Tibial nerve (tissue), 4 donors: ENCODE measurements at regions not wholly inside any gene's neighbourhood (a gene's known extent, or its start where the extent isn't known, plus 50 kb on each side); places are given as distances from the start of the nearest gene placed in this dataset.
"Not testable (repeated sequence)": the region's sequence is repeated elsewhere in the genome, so short reads cannot be mapped to it uniquely, and the experiment has no call there.

Experiments used
- CTCF ChIP-seq, 5 experiments: fragments of 200-600 bp in 3 of 5; fragments of 450-650 bp in 2 of 5; sonication (generic) in 3 of 5; IDR thresholded peaks; one replicate each; pipeline ENCODE4 v1.5.1; 2016 to 2019; ENCODE audit warnings: antibody characterized with exemption in 5 of 5, mild to moderate bottlenecking in 3 of 5, moderate library complexity in 2 of 5
- EP300 ChIP-seq, 2 donors: sonication (generic); formaldehyde crosslinking; IDR thresholded peaks; one replicate each; pipeline ENCODE4 v1.6.1; 2017; ENCODE audit warnings: antibody characterized with exemption in 2 of 2, mild to moderate bottlenecking in 1 of 2
- POLR2A ChIP-seq, 2 donors: fragments of 450-650 bp; IDR thresholded peaks; one replicate each; pipeline ENCODE4 v1.6.1; 2017; ENCODE audit warnings: antibody characterized with exemption in 2 of 2, mild to moderate bottlenecking in 2 of 2, moderate library complexity in 2 of 2

GRCh38 chr9:39663713-39664112 lies 308.2 kb downstream of the SPATA31A1 start:
- not testable (repeated sequence) for TF ChIP-seq POLR2A, CTCF, EP300 (IDR thresholded peaks at IDR 0.05)
